ENCODE measurements at regions not wholly inside any gene's neighbourhood (a gene's known extent, or its start where the extent isn't known, plus 50 kb on each side); places are given as distances from the start of the nearest gene placed in this dataset.

GRCh38 chr10:44202952-44203351 lies 181.9 kb downstream of the CXCL12 start:
- no peak for DNase-seq
- CTCF ChIA-PET: no interaction called here
- H3K27me3 Mint-ChIP-seq: no peaks in the 10 kb centered on the region
- no peak overlapping the region for H3K27ac Mint-ChIP-seq
- no peaks in the 10 kb centered on the region for H3K9me3 Mint-ChIP-seq
- POLR2A ChIA-PET: no interaction called here
- H3K36me3 Mint-ChIP-seq (ENCODE audit: low read depth): no peaks in the 10 kb centered on the region
- no peak overlapping the region for H3K4me3 Mint-ChIP-seq
- H3K4me1 Mint-ChIP-seq: no peaks in the 10 kb centered on the region

GRCh38 chr10:44201656-44202055 lies 183.2 kb downstream of the CXCL12 start:
- CTCF ChIA-PET: no interaction called here
- H3K27me3 Mint-ChIP-seq: no peaks in the 10 kb centered on the region
- H3K27ac Mint-ChIP-seq: no peak overlapping the region
- H3K9me3 Mint-ChIP-seq: no peaks in the 10 kb centered on the region
- no peaks in the 10 kb centered on the region for H3K36me3 Mint-ChIP-seq (ENCODE audit: low read depth)
- DNase-seq: no peak
- POLR2A ChIA-PET: no interaction called here
- H3K4me1 Mint-ChIP-seq: no peaks in the 10 kb centered on the region
- H3K4me3 Mint-ChIP-seq: no peak overlapping the region

GRCh38 chr10:44201011-44201410 lies 183.9 kb downstream of the CXCL12 start:
- Mint-ChIP-seq H3K4me3 (no peak overlapping the region), H3K36me3 (ENCODE audit: low read depth) (no peaks in the 10 kb centered on the region), H3K27me3 (no peaks in the 10 kb centered on the region), H3K4me1 (no peaks in the 10 kb centered on the region), H3K9me3 (no peaks in the 10 kb centered on the region), H3K27ac (no peak overlapping the region)
- DNase-seq: no peak
- ChIA-PET POLR2A (no interaction called here), CTCF (interaction anchor here (0.7 kb wide), 1 partner anchor 529 kb away, joined by 3 read pairs; no protein-coding TSS in a partner anchor)

GRCh38 chr10:44199991-44200655 lies 184.8 kb downstream of the CXCL12 start:
- POLR2A ChIA-PET: no interaction called here
- H3K4me1 Mint-ChIP-seq: no peaks in the 10 kb centered on the region
- no peak for DNase-seq

GRCh38 chr10:44199267-44199666 lies 185.6 kb downstream of the CXCL12 start:
- Mint-ChIP-seq H3K27me3 (no peaks in the 10 kb centered on the region), H3K27ac (no peak overlapping the region), H3K36me3 (ENCODE audit: low read depth) (no peaks in the 10 kb centered on the region), H3K4me3 (no peak overlapping the region), H3K9me3 (no peaks in the 10 kb centered on the region), H3K4me1 (no peaks in the 10 kb centered on the region)
- DNase-seq: no peak
- ChIA-PET CTCF (no interaction called here), POLR2A (no interaction called here)

More at GRCh38 chr10:44199991-44200655, 184.8 kb downstream of the CXCL12 start:
- H3K27ac Mint-ChIP-seq: no peak overlapping the region
- no peaks in the 10 kb centered on the region for H3K27me3 Mint-ChIP-seq
- H3K9me3 Mint-ChIP-seq: no peaks in the 10 kb centered on the region
- no peak overlapping the region for H3K4me3 Mint-ChIP-seq
- CTCF ChIA-PET: no interaction called here
- H3K36me3 Mint-ChIP-seq (ENCODE audit: low read depth): no peaks in the 10 kb centered on the region

- Mint-ChIP-seq H3K4me1 (no peaks in the 10 kb centered on the region), H3K27me3 (no peaks in the 10 kb centered on the region), H3K36me3 (ENCODE audit: low read depth) (no peaks in the 10 kb centered on the region), H3K4me3 (no peak overlapping the region), H3K27ac (no peak overlapping the region), H3K9me3 (no peaks in the 10 kb centered on the region)
- CTCF ChIA-PET: no interaction called here
- DNase-seq: no peak
- POLR2A ChIA-PET: no interaction called here
Measured at GRCh38 chr10:44198780-44199097, 186.2 kb downstream of the CXCL12 start.

GRCh38 chr10:44198096-44198779 lies 186.7 kb downstream of the CXCL12 start:
- Mint-ChIP-seq H3K4me3 (no peak overlapping the region), H3K36me3 (ENCODE audit: low read depth) (no peaks in the 10 kb centered on the region), H3K27ac (no peak overlapping the region), H3K27me3 (no peaks in the 10 kb centered on the region), H3K4me1 (no peaks in the 10 kb centered on the region), H3K9me3 (no peaks in the 10 kb centered on the region)
- DNase-seq: no peak
- ChIA-PET POLR2A (no interaction called here), CTCF (no interaction called here)

- DNase-seq: no peak
- no peak overlapping the region for H3K4me3 Mint-ChIP-seq
- no peaks in the 10 kb centered on the region for H3K9me3 Mint-ChIP-seq
- ChIA-PET CTCF (no interaction called here), POLR2A (no interaction called here)
- H3K4me1 Mint-ChIP-seq: no peaks in the 10 kb centered on the region
- H3K27me3 Mint-ChIP-seq: no peaks in the 10 kb centered on the region
- H3K27ac Mint-ChIP-seq: no peak overlapping the region
- H3K36me3 Mint-ChIP-seq (ENCODE audit: low read depth): no peaks in the 10 kb centered on the region
Measured at GRCh38 chr10:44197646-44198045, 187.3 kb downstream of the CXCL12 start.

GRCh38 chr10:44196336-44196735 lies 188.6 kb downstream of the CXCL12 start:
- no peak overlapping the region for H3K4me3 Mint-ChIP-seq
- no peaks in the 10 kb centered on the region for H3K36me3 Mint-ChIP-seq (ENCODE audit: low read depth)
- POLR2A ChIA-PET: no interaction called here
- H3K27me3 Mint-ChIP-seq: no peaks in the 10 kb centered on the region
- H3K4me1 Mint-ChIP-seq: no peaks in the 10 kb centered on the region
- no peak for DNase-seq
- CTCF ChIA-PET: no interaction called here
- H3K9me3 Mint-ChIP-seq: no peaks in the 10 kb centered on the region
- H3K27ac Mint-ChIP-seq: no peak overlapping the region

- no peaks in the 10 kb centered on the region for H3K27me3 Mint-ChIP-seq
- no peak overlapping the region for H3K4me3 Mint-ChIP-seq
- DNase-seq: no peak
- no peaks in the 10 kb centered on the region for H3K9me3 Mint-ChIP-seq
- H3K4me1 Mint-ChIP-seq: no peaks in the 10 kb centered on the region
- CTCF ChIA-PET: no interaction called here
- no peak overlapping the region for H3K27ac Mint-ChIP-seq
- no peaks in the 10 kb centered on the region for H3K36me3 Mint-ChIP-seq (ENCODE audit: low read depth)
- POLR2A ChIA-PET: no interaction called here
Measured at GRCh38 chr10:44196008-44196320, 188.9 kb downstream of the CXCL12 start.

- H3K36me3 Mint-ChIP-seq (ENCODE audit: low read depth): no peaks in the 10 kb centered on the region
- no peaks in the 10 kb centered on the region for H3K27me3 Mint-ChIP-seq
- no peak overlapping the region for H3K4me3 Mint-ChIP-seq
- ChIA-PET POLR2A (no interaction called here), CTCF (no interaction called here)
- H3K9me3 Mint-ChIP-seq: no peaks in the 10 kb centered on the region
- H3K4me1 Mint-ChIP-seq: no peaks in the 10 kb centered on the region
- no peak overlapping the region for H3K27ac Mint-ChIP-seq
- DNase-seq: no peak
Measured at GRCh38 chr10:44195112-44196007, 189.5 kb downstream of the CXCL12 start.

- no peaks in the 10 kb centered on the region for H3K27me3 Mint-ChIP-seq
- no peaks in the 10 kb centered on the region for H3K36me3 Mint-ChIP-seq (ENCODE audit: low read depth)
- no peaks in the 10 kb centered on the region for H3K9me3 Mint-ChIP-seq
- DNase-seq: no peak
- H3K27ac Mint-ChIP-seq: no peak overlapping the region
- ChIA-PET CTCF (no interaction called here), POLR2A (no interaction called here)
- no peaks in the 10 kb centered on the region for H3K4me1 Mint-ChIP-seq
- no peak overlapping the region for H3K4me3 Mint-ChIP-seq
Measured at GRCh38 chr10:44194435-44194834, 190.5 kb downstream of the CXCL12 start.

- Mint-ChIP-seq H3K4me3 (no peak overlapping the region), H3K27ac (no peak overlapping the region), H3K4me1 (no peaks in the 10 kb centered on the region), H3K9me3 (no peaks in the 10 kb centered on the region), H3K27me3 (no peaks in the 10 kb centered on the region), H3K36me3 (ENCODE audit: low read depth) (no peaks in the 10 kb centered on the region)
- ChIA-PET CTCF (no interaction called here), POLR2A (no interaction called here)
- no peak for DNase-seq
Measured at GRCh38 chr10:44193567-44194220, 191.2 kb downstream of the CXCL12 start.
